Upper lobe of left lung (tissue), 4 donors: ENCODE measurements at regions not wholly inside any gene's neighbourhood (a gene's known extent, or its start where the extent isn't known, plus 50 kb on each side); places are given as distances from the start of the nearest gene placed in this dataset.

Source experiments
- POLR2A ChIP-seq, 4 donors: fragments of 450-650 bp; IDR thresholded peaks; one replicate each; pipeline ENCODE4 v1.5.1; 2016 to 2017; ENCODE audit warnings: antibody characterized with exemption in 4 of 4, mild to moderate bottlenecking in 2 of 4
- TF ChIP-seq, protein P1 (sequence below), 6 experiments: fragments of 450-650 bp in 4 of 6; fragments of 200-600 bp in 2 of 6; sonication (generic) in 2 of 6; IDR thresholded peaks; one replicate each; pipeline ENCODE4 v1.5.1; 2016 to 2019; ENCODE audit warnings: antibody characterized with exemption in 6 of 6

DNA sequence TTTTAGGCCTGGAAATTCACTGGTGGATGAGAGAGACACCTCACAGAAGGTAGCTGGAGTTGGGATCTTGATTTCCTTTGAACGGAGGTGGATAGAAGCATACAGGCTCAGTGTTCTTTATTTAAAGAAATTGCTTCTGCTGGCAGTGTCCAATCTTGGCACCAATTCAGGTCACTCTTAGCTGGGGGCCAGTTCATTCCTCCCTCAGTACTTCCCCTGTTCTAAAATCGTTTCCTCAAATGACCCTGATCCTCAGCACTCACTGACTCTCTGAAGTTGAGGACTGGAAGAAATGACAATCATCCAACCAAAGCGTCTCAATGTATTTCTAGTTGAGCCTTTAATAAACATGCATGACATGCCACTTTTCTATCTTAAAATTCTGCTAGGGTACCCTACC is 472.5 kb upstream of the BTBD3 start:
- TF ChIP-seq, protein P1, sequence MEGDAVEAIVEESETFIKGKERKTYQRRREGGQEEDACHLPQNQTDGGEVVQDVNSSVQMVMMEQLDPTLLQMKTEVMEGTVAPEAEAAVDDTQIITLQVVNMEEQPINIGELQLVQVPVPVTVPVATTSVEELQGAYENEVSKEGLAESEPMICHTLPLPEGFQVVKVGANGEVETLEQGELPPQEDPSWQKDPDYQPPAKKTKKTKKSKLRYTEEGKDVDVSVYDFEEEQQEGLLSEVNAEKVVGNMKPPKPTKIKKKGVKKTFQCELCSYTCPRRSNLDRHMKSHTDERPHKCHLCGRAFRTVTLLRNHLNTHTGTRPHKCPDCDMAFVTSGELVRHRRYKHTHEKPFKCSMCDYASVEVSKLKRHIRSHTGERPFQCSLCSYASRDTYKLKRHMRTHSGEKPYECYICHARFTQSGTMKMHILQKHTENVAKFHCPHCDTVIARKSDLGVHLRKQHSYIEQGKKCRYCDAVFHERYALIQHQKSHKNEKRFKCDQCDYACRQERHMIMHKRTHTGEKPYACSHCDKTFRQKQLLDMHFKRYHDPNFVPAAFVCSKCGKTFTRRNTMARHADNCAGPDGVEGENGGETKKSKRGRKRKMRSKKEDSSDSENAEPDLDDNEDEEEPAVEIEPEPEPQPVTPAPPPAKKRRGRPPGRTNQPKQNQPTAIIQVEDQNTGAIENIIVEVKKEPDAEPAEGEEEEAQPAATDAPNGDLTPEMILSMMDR (IDR thresholded peaks at IDR 0.05), result no peak
- TF ChIP-seq POLR2A (IDR thresholded peaks at IDR 0.05), result no peak
